ENCODE measurements at regions not wholly inside any gene's neighbourhood (a gene's known extent, or its start where the extent isn't known, plus 50 kb on each side); places are given as distances from the start of the nearest gene placed in this dataset.

GRCh38 chr11:62073061-62073460 is 50.8 kb upstream of the INCENP start:
- no peak for DNase-seq

GRCh38 chr11:62071408-62071807 is 52.4 kb upstream of the INCENP start:
- DNase-seq: no peak

GRCh38 chr11:62069986-62070919 is 53.6 kb upstream of the INCENP start:
- DNase-seq: no peak

GRCh38 chr11:62069374-62069773 is 54.4 kb upstream of the INCENP start:
- DNase-seq: no peak

- DNase-seq: no peak
Measured at GRCh38 chr11:62068730-62069129, 55.1 kb upstream of the INCENP start.

GRCh38 chr11:62067741-62068140 is 56.1 kb upstream of the INCENP start:
- DNase-seq: no peak

- no peak for DNase-seq
Measured at GRCh38 chr11:62064221-62064620, 59.6 kb upstream of the INCENP start.

- no peak for DNase-seq
Measured at GRCh38 chr11:62062223-62062861, 61.5 kb upstream of the INCENP start.

GRCh38 chr11:62061356-62062222 is 62.2 kb upstream of the INCENP start:
- DNase-seq: no peak

- DNase-seq: no peak
Measured at GRCh38 chr11:62057069-62057468, 66.7 kb upstream of the INCENP start.

GRCh38 chr11:62055970-62056369 is 67.8 kb upstream of the INCENP start:
- no peak for DNase-seq

GRCh38 chr11:62054484-62055121 is 69.2 kb upstream of the INCENP start:
- DNase-seq: no peak

- DNase-seq: no peak
Measured at GRCh38 chr11:62054081-62054480, 69.7 kb upstream of the INCENP start.

- DNase-seq: no peak
Measured at GRCh38 chr11:62050716-62051115, 73.1 kb upstream of the INCENP start.

- DNase-seq: no peak
Measured at GRCh38 chr11:62048100-62048499, 75.7 kb upstream of the INCENP start.

GRCh38 chr11:62046568-62047100 is 77.2 kb upstream of the INCENP start:
- no peak for DNase-seq

- DNase-seq: no peak
Measured at GRCh38 chr11:62044639-62045121, 77.2 kb upstream of the FTH1 start.

- DNase-seq: no peak
Measured at GRCh38 chr11:62035293-62035692, 67.9 kb upstream of the FTH1 start.

GRCh38 chr11:62034036-62034338 is 66.6 kb upstream of the FTH1 start:
- no peak for DNase-seq

- no peak for DNase-seq
Measured at GRCh38 chr11:62033191-62034035, 66.0 kb upstream of the FTH1 start.

GRCh38 chr11:62030071-62030684 is 62.7 kb upstream of the FTH1 start:
- DNase-seq: no peak
